Tibial nerve (tissue), 3 donors: ENCODE measurements at regions not wholly inside any gene's neighbourhood (a gene's known extent, or its start where the extent isn't known, plus 50 kb on each side); places are given as distances from the start of the nearest gene placed in this dataset.

Experiments
- CTCF ChIP-seq, 5 experiments: fragments of 200-600 bp in 3 of 5; fragments of 450-650 bp in 2 of 5; sonication (generic) in 3 of 5; IDR thresholded peaks; one replicate each; pipeline ENCODE4 v1.5.1; 2016 to 2019; ENCODE audit warnings: antibody characterized with exemption in 5 of 5, mild to moderate bottlenecking in 3 of 5, moderate library complexity in 2 of 5
- POLR2A ChIP-seq, 2 donors: fragments of 450-650 bp; IDR thresholded peaks; one replicate each; pipeline ENCODE4 v1.6.1; 2017; ENCODE audit warnings: antibody characterized with exemption in 2 of 2, mild to moderate bottlenecking in 2 of 2, moderate library complexity in 2 of 2

DNA sequence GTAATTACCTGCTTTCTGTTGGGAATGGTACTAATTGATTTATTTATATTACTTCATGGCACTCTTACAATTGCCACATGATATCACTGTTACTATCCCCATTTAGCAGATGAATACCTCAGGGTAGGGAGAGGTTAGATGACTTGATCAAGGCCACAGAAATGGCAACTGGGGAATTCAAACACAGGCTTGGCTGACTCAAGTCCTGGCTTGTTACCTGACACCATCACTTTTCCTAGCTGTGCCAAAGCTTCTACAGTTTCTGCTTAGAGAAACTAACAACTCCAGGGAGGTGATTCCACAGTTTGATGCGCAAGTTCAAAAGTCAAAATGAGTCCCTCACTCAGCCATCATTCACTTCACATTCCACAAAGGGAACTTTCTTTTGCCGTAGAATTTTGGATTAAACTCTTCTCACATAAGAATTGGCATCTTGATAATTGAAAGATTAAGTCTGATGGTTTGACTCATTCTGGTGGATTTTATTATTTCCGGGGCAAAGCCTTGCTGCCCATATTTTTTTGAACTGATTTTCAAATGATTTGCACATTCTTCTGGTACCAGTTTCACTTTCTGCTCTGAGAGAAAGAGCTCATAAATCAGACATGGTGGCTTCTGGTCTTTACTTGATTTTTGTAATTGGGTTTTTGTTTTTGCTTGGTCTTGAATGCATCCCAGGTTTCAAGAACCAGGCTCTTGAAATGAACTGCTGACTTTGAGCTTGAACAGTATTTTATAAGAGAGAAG lies 656.8 kb downstream of the BCL11A start:
- TF ChIP-seq CTCF (IDR thresholded peaks at IDR 0.05) = no peak
- no peak for TF ChIP-seq POLR2A (IDR thresholded peaks at IDR 0.05)
